Lower leg skin (tissue), 3 donors: ENCODE measurements at regions not wholly inside any gene's neighbourhood (a gene's known extent, or its start where the extent isn't known, plus 50 kb on each side); places are given as distances from the start of the nearest gene placed in this dataset.

ENCODE experiments used
- POLR2A ChIP-seq, 2 donors: fragments of 450-650 bp; IDR thresholded peaks; one replicate each; pipeline ENCODE4 v1.6.1; 2016 to 2017; ENCODE audit warnings: antibody characterized with exemption in 2 of 2, mild to moderate bottlenecking in 1 of 2, moderate library complexity in 1 of 2
- TF ChIP-seq, protein P1 (sequence below), 3 donors: fragments of 450-650 bp; IDR thresholded peaks; one replicate each; pipeline ENCODE4 v1.5.1; 2016; ENCODE audit warnings: antibody characterized with exemption in 3 of 3, mild to moderate bottlenecking in 3 of 3, moderate library complexity in 2 of 3

DNA sequence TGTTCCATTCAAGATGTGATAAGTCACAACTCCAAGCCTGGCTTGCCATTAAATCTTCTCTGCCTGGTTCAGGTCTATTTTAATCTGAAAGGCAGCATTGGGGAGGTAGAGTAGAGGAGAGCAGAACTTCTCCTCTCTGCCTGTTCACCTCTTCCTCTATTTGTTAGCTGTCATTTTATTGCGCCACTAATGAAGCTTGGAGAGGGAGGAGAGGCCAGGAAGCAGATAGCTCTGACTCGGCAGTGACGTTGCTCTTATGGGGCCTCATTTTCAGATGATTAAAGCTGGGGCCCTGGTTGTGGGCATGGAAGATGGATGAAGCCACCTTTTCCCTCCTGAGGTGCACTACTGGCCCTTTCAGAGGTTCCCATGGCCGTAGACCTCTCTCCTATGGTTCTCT lies 207.3 kb downstream of the MID1IP1 start:
- TF ChIP-seq, protein P1, sequence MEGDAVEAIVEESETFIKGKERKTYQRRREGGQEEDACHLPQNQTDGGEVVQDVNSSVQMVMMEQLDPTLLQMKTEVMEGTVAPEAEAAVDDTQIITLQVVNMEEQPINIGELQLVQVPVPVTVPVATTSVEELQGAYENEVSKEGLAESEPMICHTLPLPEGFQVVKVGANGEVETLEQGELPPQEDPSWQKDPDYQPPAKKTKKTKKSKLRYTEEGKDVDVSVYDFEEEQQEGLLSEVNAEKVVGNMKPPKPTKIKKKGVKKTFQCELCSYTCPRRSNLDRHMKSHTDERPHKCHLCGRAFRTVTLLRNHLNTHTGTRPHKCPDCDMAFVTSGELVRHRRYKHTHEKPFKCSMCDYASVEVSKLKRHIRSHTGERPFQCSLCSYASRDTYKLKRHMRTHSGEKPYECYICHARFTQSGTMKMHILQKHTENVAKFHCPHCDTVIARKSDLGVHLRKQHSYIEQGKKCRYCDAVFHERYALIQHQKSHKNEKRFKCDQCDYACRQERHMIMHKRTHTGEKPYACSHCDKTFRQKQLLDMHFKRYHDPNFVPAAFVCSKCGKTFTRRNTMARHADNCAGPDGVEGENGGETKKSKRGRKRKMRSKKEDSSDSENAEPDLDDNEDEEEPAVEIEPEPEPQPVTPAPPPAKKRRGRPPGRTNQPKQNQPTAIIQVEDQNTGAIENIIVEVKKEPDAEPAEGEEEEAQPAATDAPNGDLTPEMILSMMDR (IDR thresholded peaks at IDR 0.05): no peak
- TF ChIP-seq POLR2A (IDR thresholded peaks at IDR 0.05): no peak
